ENCODE measurements at regions not wholly inside any gene's neighbourhood (a gene's known extent, or its start where the extent isn't known, plus 50 kb on each side); places are given as distances from the start of the nearest gene placed in this dataset.
"Not testable (repeated sequence)": the region's sequence is repeated elsewhere in the genome, so short reads cannot be mapped to it uniquely, and the experiment has no call there.

- DNase-seq (ENCODE audit: low read depth, low spot score), result no peak
These were observed 1524.3 kb downstream of the HACE1 start for GRCh38 chr6:103335412-103335811.

- DNase-seq (ENCODE audit: low read depth, low spot score), result no peak
These were observed 1532.7 kb downstream of the HACE1 start for GRCh38 chr6:103326760-103327757.

GRCh38 chr6:103313432-103313831, 1546.3 kb downstream of the HACE1 start:
- DNase-seq (ENCODE audit: low read depth, low spot score), result no peak

- not testable (repeated sequence) for DNase-seq (ENCODE audit: low read depth, low spot score)
These were observed 1565.3 kb downstream of the HACE1 start for GRCh38 chr6:103294376-103294775.

GRCh38 chr6:103284835-103285234, 1574.9 kb downstream of the HACE1 start:
- no peak for DNase-seq (ENCODE audit: low read depth, low spot score)

GRCh38 chr6:103280417-103280816, 1579.3 kb downstream of the HACE1 start:
- DNase-seq (ENCODE audit: low read depth, low spot score), result no peak

GRCh38 chr6:103277936-103278335, 1581.8 kb downstream of the HACE1 start:
- no peak for DNase-seq (ENCODE audit: low read depth, low spot score)

- peak; percentile 11 for DNase-seq (ENCODE audit: low read depth, low spot score)
These were observed 1586.7 kb downstream of the HACE1 start for GRCh38 chr6:103273048-103273447.

- DNase-seq (ENCODE audit: low read depth, low spot score), result no peak
These were observed 1590.1 kb downstream of the HACE1 start for GRCh38 chr6:103269581-103269980.

- DNase-seq (ENCODE audit: low read depth, low spot score), result no peak
These were observed 1591.4 kb downstream of the HACE1 start for GRCh38 chr6:103268335-103268734.

GRCh38 chr6:103264020-103264419, 1595.7 kb downstream of the HACE1 start:
- DNase-seq (ENCODE audit: low read depth, low spot score), result no peak

- no peak for DNase-seq (ENCODE audit: low read depth, low spot score)
These were observed 1604.6 kb downstream of the HACE1 start for GRCh38 chr6:103255132-103255531.

- DNase-seq (ENCODE audit: low read depth, low spot score), result no peak
These were observed 1622.8 kb downstream of the HACE1 start for GRCh38 chr6:103236923-103237322.

- DNase-seq (ENCODE audit: low read depth, low spot score), result no peak
These were observed 1628.5 kb downstream of the HACE1 start for GRCh38 chr6:103231181-103231580.

GRCh38 chr6:103215847-103216246, 1643.9 kb downstream of the HACE1 start:
- DNase-seq (ENCODE audit: low read depth, low spot score), result no peak

- DNase-seq (ENCODE audit: low read depth, low spot score), result no peak
These were observed 1649.0 kb downstream of the HACE1 start for GRCh38 chr6:103210686-103211085.

GRCh38 chr6:103198386-103198785, 1661.3 kb downstream of the HACE1 start:
- no peak for DNase-seq (ENCODE audit: low read depth, low spot score)

GRCh38 chr6:103193413-103193812, 1666.3 kb downstream of the HACE1 start:
- no peak for DNase-seq (ENCODE audit: low read depth, low spot score)

- no peak for DNase-seq (ENCODE audit: low read depth, low spot score)
These were observed 1668.2 kb downstream of the HACE1 start for GRCh38 chr6:103191391-103192093.

GRCh38 chr6:103184776-103185175, 1674.9 kb downstream of the HACE1 start:
- DNase-seq (ENCODE audit: low read depth, low spot score), result no peak

GRCh38 chr6:103183831-103184411, 1675.8 kb downstream of the HACE1 start:
- no peak for DNase-seq (ENCODE audit: low read depth, low spot score)

- no peak for DNase-seq (ENCODE audit: low read depth, low spot score)
These were observed 1681.5 kb downstream of the HACE1 start for GRCh38 chr6:103178193-103178592.

Data from astrocyte of the hippocampus (primary cell).